Heart left ventricle (tissue), 16 donors: ENCODE measurements at regions not wholly inside any gene's neighbourhood (a gene's known extent, or its start where the extent isn't known, plus 50 kb on each side); places are given as distances from the start of the nearest gene placed in this dataset.

Experiments used
- ATAC-seq, 4 donors: fragments of 200-7000 bp; cut with Tn5 transposase; one replicate each; pipeline ENCODE4 v1.9.1; 2020 to 2022; ENCODE audit warnings: moderate library complexity in 4 of 4, mild to moderate bottlenecking in 3 of 4, moderate number of reproducible peaks in 1 of 4
- DNase-seq, 5 donors: peaks; one replicate each; pipeline ENCODE4 v3.0.0-alpha.2; 2020
- H3K27ac ChIP-seq, 12 donors: fragments of 200-600 bp; sonication (generic) in 4 of 12; one replicate each; pipeline versions ENCODE4 v1.5.0 to v1.8.0; 2016 to 2022; ENCODE audit warnings: mild to moderate bottlenecking in 2 of 12
- H3K27me3 ChIP-seq, 9 donors: fragments of 200-600 bp; sonication (generic) in 2 of 9; one replicate each; pipeline versions ENCODE4 v1.5.1 to v1.8.0; 2016 to 2022; ENCODE audit warnings: mild to moderate bottlenecking in 3 of 9
- H3K36me3 ChIP-seq, 9 donors: fragments of 200-600 bp; sonication (generic) in 2 of 9; one replicate each; pipeline versions ENCODE4 v1.5.0 to v1.8.0; 2018 to 2022; ENCODE audit warnings: mild to moderate bottlenecking in 2 of 9
- H3K4me1 ChIP-seq, 12 donors: fragments of 200-600 bp; sonication (generic) in 4 of 12; one replicate each; pipeline versions ENCODE4 v1.5.0 to v1.8.0; 2016 to 2022; ENCODE audit warnings: mild to moderate bottlenecking in 3 of 12
- H3K4me3 ChIP-seq, 12 donors: fragments of 200-600 bp; sonication (generic) in 4 of 12; one replicate each; pipeline versions ENCODE4 v1.5.0 to v1.8.0; 2017 to 2022; ENCODE audit warnings: mild to moderate bottlenecking in 9 of 12, moderate library complexity in 4 of 12
- H3K9me3 ChIP-seq, 12 donors: fragments of 200-600 bp; sonication (generic) in 4 of 12; one replicate each; pipeline versions ENCODE4 v1.5.0 to v1.8.0; 2016 to 2022; ENCODE audit warnings: mild to moderate bottlenecking in 1 of 12
- POLR2A ChIP-seq, 2 donors: fragments of 450-650 bp; IDR thresholded peaks; one replicate each; pipeline ENCODE4 v1.6.1; 2017; ENCODE audit warnings: antibody characterized with exemption in 2 of 2, mild to moderate bottlenecking in 2 of 2, moderate library complexity in 2 of 2
- WGBS, 4 donors: extraction: QIAGEN DNeasy Blood & Tissue Kit in 2 of 4; methylation state at CpG; one replicate each; pipeline versions ENCODE4 v1.1.5 to v1.1.7; 2013 to 2018; 5-methylcytosine and 5-hydroxymethylcytosine counted together
- intact Hi-C, 10 donors: fragments of 100-400 bp; cut with DNase I; formaldehyde crosslinking; loops; one replicate each; pipeline versions ENCODE4 v1.11.1 to v1.14.2; 2022
- TF ChIP-seq, protein P1 (sequence below), 12 donors: fragments of 200-600 bp; sonication (generic) in 4 of 12; IDR thresholded peaks; one replicate each; pipeline versions ENCODE4 v1.5.0 to v1.8.0; 2018 to 2022; ENCODE audit warnings: antibody characterized with exemption in 12 of 12, mild to moderate bottlenecking in 5 of 12
- donor health status: ischemic (EF 13 %, LVEDD 7.1; RV severe dilation, severe dysfunction).
- donor health status: healthy with polysubstance abuse.
- donor health status: DM: no; HTN: yes; CAD: no.
- donor health status: DM: no; HTN: no; CAD: no.
- donor health status: ischemic (EF 25% LVEDD 6.9; RV normal size, moderate dysfunction).
- donor health status: ischemic (EF 25% LVEDD 5.7; RV mildly dilated, moderate dysfunction).
- donor health status: healthy.
- donor health status: DM: yes; HTN: yes; CAD: no.
- donor health status: ischemic (EF 35%, LVEDD 5.7; RV mildly dilated, moderate dysfunction).
- donor health status: nonischemic (EF 11% LVEDD 7.7; RV severe dilation, severe dysfunction).
- donor health status: DM: yes; HTN: yes; CAD: no.
- donor health status: PGD.
- donor health status: ischemic (EF 29% LVEDD 5.4; RV normal size, mild dysfunction).
- donor health status: nonischemic (EF 23%, LVEDD 6.1; RV moderate dilation, normal function).

DNA sequence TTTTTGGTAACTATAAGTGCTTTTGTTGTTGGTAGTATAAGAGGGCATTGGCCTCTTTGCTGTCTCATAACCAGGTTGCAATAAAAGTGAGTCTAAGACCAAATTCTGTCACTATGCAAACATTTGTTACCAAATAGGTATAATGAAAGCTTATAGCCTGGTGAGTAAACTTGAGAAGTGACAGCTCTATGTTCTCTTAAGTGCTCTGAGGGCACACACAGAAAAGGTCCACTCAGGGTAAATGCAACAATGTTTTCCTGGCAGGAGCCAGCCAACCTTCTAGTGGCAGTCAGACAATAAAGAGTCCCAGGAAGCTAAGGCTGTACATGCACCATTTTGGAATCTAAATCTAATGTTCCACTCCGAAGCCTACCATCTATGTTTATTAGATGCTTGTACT lies 262.1 kb upstream of the TGFBR2 start:
- no peak for TF ChIP-seq POLR2A (IDR thresholded peaks at IDR 0.05)
- TF ChIP-seq, protein P1, sequence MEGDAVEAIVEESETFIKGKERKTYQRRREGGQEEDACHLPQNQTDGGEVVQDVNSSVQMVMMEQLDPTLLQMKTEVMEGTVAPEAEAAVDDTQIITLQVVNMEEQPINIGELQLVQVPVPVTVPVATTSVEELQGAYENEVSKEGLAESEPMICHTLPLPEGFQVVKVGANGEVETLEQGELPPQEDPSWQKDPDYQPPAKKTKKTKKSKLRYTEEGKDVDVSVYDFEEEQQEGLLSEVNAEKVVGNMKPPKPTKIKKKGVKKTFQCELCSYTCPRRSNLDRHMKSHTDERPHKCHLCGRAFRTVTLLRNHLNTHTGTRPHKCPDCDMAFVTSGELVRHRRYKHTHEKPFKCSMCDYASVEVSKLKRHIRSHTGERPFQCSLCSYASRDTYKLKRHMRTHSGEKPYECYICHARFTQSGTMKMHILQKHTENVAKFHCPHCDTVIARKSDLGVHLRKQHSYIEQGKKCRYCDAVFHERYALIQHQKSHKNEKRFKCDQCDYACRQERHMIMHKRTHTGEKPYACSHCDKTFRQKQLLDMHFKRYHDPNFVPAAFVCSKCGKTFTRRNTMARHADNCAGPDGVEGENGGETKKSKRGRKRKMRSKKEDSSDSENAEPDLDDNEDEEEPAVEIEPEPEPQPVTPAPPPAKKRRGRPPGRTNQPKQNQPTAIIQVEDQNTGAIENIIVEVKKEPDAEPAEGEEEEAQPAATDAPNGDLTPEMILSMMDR (IDR thresholded peaks at IDR 0.05), result no peak
- 94 to 99% (median 96%) methylated on average over 1 of the region's 1 CpG for WGBS, 4 donors
- peak in 1 of 5 donors; percentile 18 for DNase-seq
- intact Hi-C loops, result loop anchor here in 3 of 10 donors (5.0 to 10.0 kb wide), 5 partner anchors 57 to 351 kb away; partner anchors contain the start of gene TGFBR2 (in 1 of the 3)
- Histone ChIP-seq H3K27ac (peak overlapping the region in 5 of 12 donors; percentile 1 to 63 (median 45)), H3K4me1 (peaks cover 0 to 50% (median 28%) of the 10 kb centered on the region in 12 donors), H3K36me3 (no peaks in the 10 kb centered on the region), H3K27me3 (no peaks in the 10 kb centered on the region), H3K4me3 (no peak overlapping the region), H3K9me3 (no peaks in the 10 kb centered on the region)
- ATAC-seq, result peak in 2 of 4 donors; percentile 34 to 52

DNA sequence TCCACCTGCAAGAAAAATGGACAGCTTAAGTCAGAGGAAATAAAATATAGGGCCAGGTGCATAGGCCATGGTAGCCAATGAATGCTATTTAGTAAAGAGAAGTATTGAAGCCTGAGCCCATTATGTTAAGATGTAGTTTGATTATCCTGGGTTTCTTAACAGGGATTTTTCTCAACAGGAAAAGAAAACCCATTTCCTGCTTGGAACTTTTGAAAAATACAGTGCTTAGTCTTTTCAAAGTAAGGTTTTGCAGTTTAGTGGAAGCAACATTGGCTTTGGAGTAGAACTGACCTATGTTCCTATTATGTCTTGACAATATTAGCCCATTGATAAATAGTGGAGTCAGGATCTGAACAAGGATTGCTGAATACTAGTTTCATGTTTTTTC lies 259.5 kb upstream of the TGFBR2 start:
- Histone ChIP-seq H3K36me3 (no peaks in the 10 kb centered on the region), H3K27me3 (no peaks in the 10 kb centered on the region), H3K4me3 (no peak overlapping the region), H3K4me1 (peaks cover 0 to 67% (median 40%) of the 10 kb centered on the region in 12 donors), H3K27ac (peak overlapping the region in 1 of 12 donors; percentile 50), H3K9me3 (no peaks in the 10 kb centered on the region)
- intact Hi-C loops, result loop anchor here in 3 of 10 donors (10.0 kb wide), 3 partner anchors 258 to 348 kb away; partner anchors contain the start of gene TGFBR2 (in 1 of the 3)
- no peak for TF ChIP-seq POLR2A (IDR thresholded peaks at IDR 0.05)
- TF ChIP-seq, protein P1 (IDR thresholded peaks at IDR 0.05), result no peak
- DNase-seq, result no peak
- ATAC-seq, result no peak

DNA sequence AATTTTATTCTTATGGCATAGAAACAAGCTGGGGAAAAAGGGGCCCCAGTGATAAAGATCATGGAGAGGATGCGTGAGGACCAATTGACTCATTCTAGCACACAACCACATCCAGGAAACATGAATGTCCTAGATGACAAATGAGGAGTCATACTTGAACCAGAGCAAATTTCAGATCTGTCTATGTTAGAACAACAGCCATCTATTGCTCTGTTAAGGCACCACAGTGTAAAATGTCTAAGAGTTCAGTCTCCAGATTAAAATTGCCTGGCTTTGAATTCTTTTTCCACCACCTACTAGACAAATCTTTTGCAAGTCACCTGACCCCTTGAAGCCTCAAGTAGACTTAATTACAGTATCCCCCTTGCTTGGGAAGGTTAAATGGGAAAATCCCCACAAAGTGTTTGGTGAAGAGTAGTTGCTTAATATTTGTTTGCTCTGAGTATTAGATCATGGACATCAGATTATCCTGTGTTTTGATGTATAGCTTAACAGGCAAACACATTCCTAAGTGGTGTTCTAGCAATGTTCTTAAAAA lies 258.7 kb upstream of the TGFBR2 start:
- ATAC-seq, result no peak
- peaks cover 0 to 64% (median 31%) of the 10 kb centered on the region in 12 donors for H3K4me1 ChIP-seq
- TF ChIP-seq, protein P1 (IDR thresholded peaks at IDR 0.05), result no peak
- TF ChIP-seq POLR2A (IDR thresholded peaks at IDR 0.05), result no peak
- H3K4me3 ChIP-seq, result no peak overlapping the region
- H3K9me3 ChIP-seq, result no peaks in the 10 kb centered on the region
- peak overlapping the region in 2 of 12 donors; percentile 38 to 50 for H3K27ac ChIP-seq
- H3K27me3 ChIP-seq, result no peaks in the 10 kb centered on the region
- no peak for DNase-seq
- intact Hi-C loops, result loop anchor here in 3 of 10 donors (10.0 kb wide), 3 partner anchors 257 to 347 kb away; partner anchors contain the start of gene TGFBR2 (in 1 of the 3)
- H3K36me3 ChIP-seq, result no peaks in the 10 kb centered on the region
- 76 to 90% (median 88%) methylated on average over 1 of the region's 1 CpG for WGBS, 4 donors

DNA sequence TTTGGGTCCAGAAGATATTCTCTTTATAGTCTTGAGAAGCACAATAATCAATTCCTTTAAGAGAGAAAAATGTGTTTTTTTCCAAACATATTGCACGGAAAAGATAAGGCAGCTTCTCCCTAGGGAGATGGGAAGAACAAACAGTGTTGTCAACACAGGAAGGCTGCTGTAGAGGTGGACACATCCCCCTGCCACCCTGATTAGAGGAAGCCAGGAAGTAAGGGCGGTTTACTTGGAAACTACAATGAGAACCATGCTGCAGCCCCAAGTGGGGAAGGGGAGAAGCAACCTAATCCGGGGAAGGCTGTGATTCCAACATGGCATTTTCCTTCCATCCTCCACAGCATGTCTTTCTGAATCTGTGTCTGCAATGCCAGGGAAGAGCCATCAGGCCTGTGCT lies 256.9 kb upstream of the TGFBR2 start:
- Histone ChIP-seq H3K27me3 (no peaks in the 10 kb centered on the region), H3K4me3 (no peak overlapping the region), H3K9me3 (no peaks in the 10 kb centered on the region), H3K27ac (peak overlapping the region in 9 of 12 donors; percentile 0 to 79 (median 32)), H3K36me3 (no peaks in the 10 kb centered on the region), H3K4me1 (peaks cover 2 to 74% (median 35%) of the 10 kb centered on the region in 12 donors)
- DNase-seq (peak in 1 of 5 donors; percentile 24), ATAC-seq (peak in 2 of 4 donors; percentile 35 to 53)
- WGBS, 4 donors, result 31 to 51% (median 36%) methylated on average over 3 of the region's 3 CpGs
- TF ChIP-seq, protein P1 (IDR thresholded peaks at IDR 0.05), result no peak
- TF ChIP-seq POLR2A (IDR thresholded peaks at IDR 0.05), result no peak
- intact Hi-C loops, result loop anchor here in 3 of 10 donors (10.0 kb wide), 3 partner anchors 255 to 345 kb away; partner anchors contain the start of gene TGFBR2 (in 1 of the 3)
